ENCODE measurements at regions not wholly inside any gene's neighbourhood (a gene's known extent, or its start where the extent isn't known, plus 50 kb on each side); places are given as distances from the start of the nearest gene placed in this dataset.

GRCh38 chr16:7271486-7271885, 61.2 kb upstream of the RBFOX1 start:
- Histone ChIP-seq H3K27ac (ENCODE audit: low read depth, low read length) (no peak overlapping the region), H3K36me3 (ENCODE audit: control insufficient read depth in 1 of 2, insufficient read depth in 2 of 2, low read length in 2 of 2) (no peaks in the 10 kb centered on the region), H3K27me3 (ENCODE audit: insufficient read depth, low read length) (no peaks in the 10 kb centered on the region), H3K4me3 (replicated peaks in 1 of 2; ENCODE audit: low read depth in 1 of 2, low read length in 2 of 2) (no peak overlapping the region), H3K9me3 (ENCODE audit: control insufficient read depth in 1 of 2, insufficient read depth in 1 of 2, low read depth in 1 of 2, low read length in 2 of 2) (peaks cover 5 to 15% of the 10 kb centered on the region in 2 experiments; a peak in 2 of 4 replicates), H2AFZ (ENCODE audit: low read depth, low read length, poor library complexity, severe bottlenecking) (no peak overlapping the region), H3K9ac (ENCODE audit: low read length) (no peak overlapping the region), H4K20me1 (ENCODE audit: insufficient read depth) (no peaks in the 10 kb centered on the region), H3K4me1 (ENCODE audit: control insufficient read depth in 1 of 2, insufficient read depth in 2 of 2, low read length in 2 of 2) (no peaks in the 10 kb centered on the region), H3K79me2 (ENCODE audit: insufficient read depth, low read length) (no peaks in the 10 kb centered on the region), H3K9me2 (ENCODE audit: insufficient read depth) (no peaks in the 10 kb centered on the region), H3K4me2 (ENCODE audit: low read length) (no peak overlapping the region)
- TF ChIP-seq REST (IDR thresholded peaks at IDR 0.05; ENCODE audit: low read depth) = no peak
- TF ChIP-seq, protein P1, sequence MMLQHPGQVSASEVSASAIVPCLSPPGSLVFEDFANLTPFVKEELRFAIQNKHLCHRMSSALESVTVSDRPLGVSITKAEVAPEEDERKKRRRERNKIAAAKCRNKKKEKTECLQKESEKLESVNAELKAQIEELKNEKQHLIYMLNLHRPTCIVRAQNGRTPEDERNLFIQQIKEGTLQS (IDR thresholded peaks at IDR 0.05) = no peak
- TF ChIP-seq YY1 (IDR thresholded peaks at IDR 0.05; ENCODE audit: extremely low read depth, insufficient replicate concordance, low read depth, low read length) = no peak
- TF ChIP-seq MAX (IDR thresholded peaks at IDR 0.05) = no peak
- no peak for TF ChIP-seq SP1 (IDR thresholded peaks at IDR 0.05; ENCODE audit: low read depth)
- no peak for TF ChIP-seq EGR1 (IDR thresholded peaks at IDR 0.05; ENCODE audit: low read depth)
- TF ChIP-seq ZNF274 (IDR thresholded peaks at IDR 0.05; ENCODE audit: low read depth, low read length) = no peak
- TF ChIP-seq CEBPB (IDR thresholded peaks at IDR 0.05; ENCODE audit: low read depth) = no peak
- TF ChIP-seq FOSL1 (IDR thresholded peaks at IDR 0.05; ENCODE audit: low read depth) = no peak
- TF ChIP-seq RAD21 (IDR thresholded peaks at IDR 0.05; ENCODE audit: low read depth) = no peak
- TF ChIP-seq, protein P2, sequence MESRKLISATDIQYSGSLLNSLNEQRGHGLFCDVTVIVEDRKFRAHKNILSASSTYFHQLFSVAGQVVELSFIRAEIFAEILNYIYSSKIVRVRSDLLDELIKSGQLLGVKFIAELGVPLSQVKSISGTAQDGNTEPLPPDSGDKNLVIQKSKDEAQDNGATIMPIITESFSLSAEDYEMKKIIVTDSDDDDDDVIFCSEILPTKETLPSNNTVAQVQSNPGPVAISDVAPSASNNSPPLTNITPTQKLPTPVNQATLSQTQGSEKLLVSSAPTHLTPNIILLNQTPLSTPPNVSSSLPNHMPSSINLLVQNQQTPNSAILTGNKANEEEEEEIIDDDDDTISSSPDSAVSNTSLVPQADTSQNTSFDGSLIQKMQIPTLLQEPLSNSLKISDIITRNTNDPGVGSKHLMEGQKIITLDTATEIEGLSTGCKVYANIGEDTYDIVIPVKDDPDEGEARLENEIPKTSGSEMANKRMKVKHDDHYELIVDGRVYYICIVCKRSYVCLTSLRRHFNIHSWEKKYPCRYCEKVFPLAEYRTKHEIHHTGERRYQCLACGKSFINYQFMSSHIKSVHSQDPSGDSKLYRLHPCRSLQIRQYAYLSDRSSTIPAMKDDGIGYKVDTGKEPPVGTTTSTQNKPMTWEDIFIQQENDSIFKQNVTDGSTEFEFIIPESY (IDR thresholded peaks at IDR 0.05; ENCODE audit: extremely low read depth, insufficient replicate concordance, low read length) = no peak
- TF ChIP-seq CBX3 (IDR thresholded peaks at IDR 0.05; ENCODE audit: low read depth) = no peak
- TF ChIP-seq TCF7L2 (IDR thresholded peaks at IDR 0.05; ENCODE audit: borderline replicate concordance, extremely low read depth, insufficient read depth, insufficient read length) = no peak
- no peak for TF ChIP-seq JUND (IDR thresholded peaks at IDR 0.05)
- no peak for TF ChIP-seq ZFX (IDR thresholded peaks at IDR 0.05)
- no peak for TF ChIP-seq POLR2AphosphoS5 (IDR thresholded peaks at IDR 0.05; ENCODE audit: low read depth, low read length)
- TF ChIP-seq SRF (IDR thresholded peaks at IDR 0.05; ENCODE audit: low read depth) = no peak
- TF ChIP-seq POLR2A (IDR thresholded peaks at IDR 0.05; ENCODE audit: borderline replicate concordance, extremely low read depth, insufficient read depth, insufficient read length) = no peak
- TF ChIP-seq, protein P3, sequence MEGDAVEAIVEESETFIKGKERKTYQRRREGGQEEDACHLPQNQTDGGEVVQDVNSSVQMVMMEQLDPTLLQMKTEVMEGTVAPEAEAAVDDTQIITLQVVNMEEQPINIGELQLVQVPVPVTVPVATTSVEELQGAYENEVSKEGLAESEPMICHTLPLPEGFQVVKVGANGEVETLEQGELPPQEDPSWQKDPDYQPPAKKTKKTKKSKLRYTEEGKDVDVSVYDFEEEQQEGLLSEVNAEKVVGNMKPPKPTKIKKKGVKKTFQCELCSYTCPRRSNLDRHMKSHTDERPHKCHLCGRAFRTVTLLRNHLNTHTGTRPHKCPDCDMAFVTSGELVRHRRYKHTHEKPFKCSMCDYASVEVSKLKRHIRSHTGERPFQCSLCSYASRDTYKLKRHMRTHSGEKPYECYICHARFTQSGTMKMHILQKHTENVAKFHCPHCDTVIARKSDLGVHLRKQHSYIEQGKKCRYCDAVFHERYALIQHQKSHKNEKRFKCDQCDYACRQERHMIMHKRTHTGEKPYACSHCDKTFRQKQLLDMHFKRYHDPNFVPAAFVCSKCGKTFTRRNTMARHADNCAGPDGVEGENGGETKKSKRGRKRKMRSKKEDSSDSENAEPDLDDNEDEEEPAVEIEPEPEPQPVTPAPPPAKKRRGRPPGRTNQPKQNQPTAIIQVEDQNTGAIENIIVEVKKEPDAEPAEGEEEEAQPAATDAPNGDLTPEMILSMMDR (IDR thresholded peaks at IDR 0.05 in 2 of 3, conservative IDR thresholded peaks at IDR 0.05 in 1 of 3; ENCODE audit: borderline replicate concordance in 1 of 3, insufficient read depth in 1 of 3, low read depth in 2 of 3, low read length in 2 of 3) = no peak
- no peak for TF ChIP-seq EZH2phosphoT487 (IDR thresholded peaks at IDR 0.05; ENCODE audit: borderline replicate concordance)
- DNase-seq (ENCODE audit: low read depth, low spot score) (no peak), ATAC-seq (no peak)
- ChIA-PET CTCF (no interaction called here), RAD21 (ENCODE audit: low non-redundant PET in 1 of 2, low total read pairs in 2 of 2, uncharacterized antibody in 2 of 2, unreplicated experiment in 2 of 2) (no interaction called here), POLR2A (no interaction called here)
- BruUV-seq (replicated peaks) = no TSS peak
- intact Hi-C loops (cut with micrococcal nuclease) = no loop called here
